ENCODE measurements at regions not wholly inside any gene's neighbourhood (a gene's known extent, or its start where the extent isn't known, plus 50 kb on each side); places are given as distances from the start of the nearest gene placed in this dataset.

DNA sequence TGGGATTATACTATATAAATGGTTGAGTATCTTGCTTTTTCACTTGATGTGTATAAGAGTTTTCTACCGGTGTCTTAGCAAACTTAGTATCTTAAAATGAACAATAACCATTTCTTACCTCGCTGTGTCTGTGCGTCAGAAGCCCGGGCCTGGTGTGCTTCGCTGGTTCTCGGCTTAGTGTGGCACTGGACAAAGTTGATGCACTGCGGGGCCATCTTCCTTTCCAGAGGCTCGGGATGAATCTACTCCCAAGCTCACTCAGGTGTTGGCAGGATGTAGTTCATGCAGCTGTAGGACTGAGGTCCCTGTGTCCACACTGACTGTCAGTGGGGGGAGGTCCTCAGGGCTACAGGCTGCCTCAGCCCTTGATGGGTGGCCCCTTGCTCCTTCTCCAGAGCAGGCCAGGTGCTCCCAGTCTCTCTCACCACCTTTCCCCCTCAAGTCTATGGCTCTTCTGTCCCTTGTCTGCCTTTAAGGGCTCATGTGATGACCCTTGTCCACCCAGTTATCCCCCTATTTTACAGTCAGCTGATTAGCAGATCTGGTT lies 227.8 kb downstream of the GLRX3 start:
- TF ChIP-seq EZH2 (IDR thresholded peaks at IDR 0.05; ENCODE audit: insufficient read depth, poor library complexity, severe bottlenecking) (no peak), EZH2phosphoT487 (IDR thresholded peaks at IDR 0.05; ENCODE audit: insufficient read depth, low read depth) (no peak)

Data from GM23248 (cell line).